Ectodermal cell (in vitro differentiated cells): ENCODE measurements at regions not wholly inside any gene's neighbourhood (a gene's known extent, or its start where the extent isn't known, plus 50 kb on each side); places are given as distances from the start of the nearest gene placed in this dataset.

Experiments used
- H3K27ac ChIP-seq: 2 replicates; pipeline ENCODE4 v1.7.0; 2013; ENCODE audit warnings: mild to moderate bottlenecking, low read depth, low read length; ENCODE audit not compliant: insufficient read depth, poor library complexity, severe bottlenecking
- H3K27me3 ChIP-seq: 2 replicates; pipeline ENCODE4 v1.7.0; 2013; ENCODE audit warnings: mild to moderate bottlenecking, low read length; ENCODE audit not compliant: insufficient read depth, control insufficient read depth, poor library complexity, severe bottlenecking
- H3K36me3 ChIP-seq: one replicate; pipeline ENCODE4 v1.7.0; 2013; ENCODE audit warnings: low read length; ENCODE audit not compliant: control insufficient read depth, insufficient read depth
- H3K4me1 ChIP-seq: one replicate; pipeline ENCODE4 v1.7.0; 2013; ENCODE audit warnings: low read length; ENCODE audit not compliant: control insufficient read depth, insufficient read depth
- H3K4me3 ChIP-seq: 2 replicates; pipeline ENCODE4 v1.7.0; 2013; ENCODE audit warnings: low read depth, low read length, control low read depth; ENCODE audit not compliant: insufficient read depth
- H3K9me3 ChIP-seq: 2 replicates; pipeline ENCODE4 v1.7.0; 2013; ENCODE audit warnings: mild to moderate bottlenecking, low read length, moderate library complexity; ENCODE audit not compliant: control insufficient read depth
- WGBS, 2 experiments: methylation state at CpG; one replicate each; pipeline ENCODE4 v1.1.7; 2013; ENCODE audit warnings: missing lambda C conversion rate in 2 of 2; 5-methylcytosine and 5-hydroxymethylcytosine counted together

DNA sequence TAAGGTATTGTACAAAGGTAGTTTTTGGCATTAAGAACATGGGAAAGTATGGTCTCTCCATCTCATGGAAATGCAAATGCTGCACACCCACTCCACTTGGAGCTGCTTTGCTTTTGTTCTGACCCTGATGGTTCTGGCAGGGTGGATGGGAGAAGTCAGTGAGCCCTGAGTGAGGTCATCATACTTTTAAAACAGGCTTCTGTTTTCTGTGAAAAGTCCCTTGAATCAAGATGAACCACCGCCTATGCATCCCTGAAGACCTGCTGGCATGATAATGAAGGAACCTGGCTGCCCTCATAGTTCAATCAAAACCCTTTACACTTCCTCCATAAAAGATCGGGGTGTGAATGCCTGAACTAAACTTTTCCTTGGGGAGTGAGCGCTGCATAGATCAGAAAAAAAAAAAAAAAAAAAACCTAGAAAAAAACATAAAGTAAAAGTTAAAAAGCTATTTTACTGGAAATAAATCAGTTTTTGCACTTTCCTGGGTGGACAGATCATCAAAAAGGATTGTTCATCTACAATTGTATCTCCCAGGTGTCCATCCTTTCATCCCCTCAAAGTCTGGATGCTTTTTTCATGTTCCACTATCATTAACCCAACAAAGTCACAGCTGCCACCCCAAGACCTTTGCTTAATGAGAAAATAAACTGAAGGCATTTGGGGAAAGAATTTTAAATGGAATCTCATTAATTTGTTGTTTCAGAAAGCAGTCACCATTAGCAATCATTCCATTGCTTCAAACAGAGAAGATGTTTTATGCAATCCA is 728.1 kb upstream of the DDX18 start:
- Histone ChIP-seq H3K4me3 (no peak overlapping the region), H3K4me1 (peaks cover 21% of the 10 kb centered on the region), H3K27ac (peak overlapping the region; percentile 77), H3K36me3 (no peaks in the 10 kb centered on the region), H3K27me3 (no peaks in the 10 kb centered on the region), H3K9me3 (no peaks in the 10 kb centered on the region)
- 50 to 83% methylated on average over 1 to 3 of the region's 3 CpGs for WGBS, 2 experiments

DNA sequence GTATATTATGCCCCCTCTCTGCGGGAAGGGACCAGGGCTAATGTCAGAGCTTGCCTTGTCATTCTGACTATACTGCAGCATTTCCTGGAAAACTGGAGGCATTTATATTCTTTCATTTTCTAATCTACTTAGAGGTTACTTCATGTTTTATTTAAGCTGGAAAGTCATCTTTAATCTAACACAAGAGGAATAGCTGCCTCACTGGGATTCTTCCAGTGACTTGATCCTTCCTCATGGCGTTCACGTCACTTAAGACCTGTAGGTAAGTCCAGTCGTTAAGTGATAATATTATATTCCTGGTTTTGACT is 727.6 kb upstream of the DDX18 start:
- Histone ChIP-seq H3K4me1 (peaks cover 21% of the 10 kb centered on the region), H3K36me3 (no peaks in the 10 kb centered on the region), H3K27ac (peak overlapping the region; percentile 77), H3K27me3 (no peaks in the 10 kb centered on the region), H3K9me3 (no peaks in the 10 kb centered on the region), H3K4me3 (no peak overlapping the region)
- WGBS, 2 experiments = 78 to 90% methylated on average over 3 to 4 of the region's 4 CpGs

DNA sequence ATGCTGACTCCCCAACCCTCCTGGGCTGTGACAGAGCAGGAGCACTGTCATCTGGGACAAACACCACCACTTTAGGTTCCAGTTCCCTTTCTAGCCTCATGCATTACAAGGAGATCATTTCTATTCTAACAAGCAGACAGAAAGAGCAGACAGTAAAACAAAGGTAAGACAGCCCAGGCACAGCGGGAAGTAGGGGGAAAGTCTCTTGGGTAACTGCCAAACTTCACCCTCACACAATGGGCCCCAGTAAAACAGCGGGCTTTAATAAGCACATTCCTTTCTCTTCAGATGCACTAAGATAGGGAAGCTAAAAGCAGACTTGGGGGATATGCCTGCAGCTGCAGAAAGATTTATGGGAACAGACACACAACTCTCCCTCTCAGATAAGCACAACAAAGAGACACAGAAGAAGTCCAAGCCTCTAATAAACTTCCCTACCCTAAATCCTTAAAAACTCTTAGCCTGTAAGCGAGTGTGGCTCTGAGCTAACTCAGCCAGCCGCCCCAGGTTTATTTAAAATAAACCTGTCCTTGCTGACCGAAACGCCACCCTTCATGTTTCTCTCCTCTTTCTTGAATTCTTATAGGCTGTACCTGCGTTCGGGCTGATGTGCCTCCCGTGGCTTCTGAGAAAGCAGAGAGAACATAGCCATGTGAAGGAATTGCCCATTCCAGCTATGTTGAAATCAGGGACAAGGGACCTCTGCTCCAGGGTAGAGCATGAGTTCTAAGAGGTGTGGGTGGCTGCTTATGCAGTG is 726.8 kb upstream of the DDX18 start:
- Histone ChIP-seq H3K4me3 (no peak overlapping the region), H3K36me3 (no peaks in the 10 kb centered on the region), H3K4me1 (peaks cover 21% of the 10 kb centered on the region), H3K27ac (peak overlapping the region; percentile 77), H3K27me3 (no peaks in the 10 kb centered on the region), H3K9me3 (no peaks in the 10 kb centered on the region)
- 12 to 17% methylated on average over 9 of the region's 9 CpGs for WGBS, 2 experiments

DNA sequence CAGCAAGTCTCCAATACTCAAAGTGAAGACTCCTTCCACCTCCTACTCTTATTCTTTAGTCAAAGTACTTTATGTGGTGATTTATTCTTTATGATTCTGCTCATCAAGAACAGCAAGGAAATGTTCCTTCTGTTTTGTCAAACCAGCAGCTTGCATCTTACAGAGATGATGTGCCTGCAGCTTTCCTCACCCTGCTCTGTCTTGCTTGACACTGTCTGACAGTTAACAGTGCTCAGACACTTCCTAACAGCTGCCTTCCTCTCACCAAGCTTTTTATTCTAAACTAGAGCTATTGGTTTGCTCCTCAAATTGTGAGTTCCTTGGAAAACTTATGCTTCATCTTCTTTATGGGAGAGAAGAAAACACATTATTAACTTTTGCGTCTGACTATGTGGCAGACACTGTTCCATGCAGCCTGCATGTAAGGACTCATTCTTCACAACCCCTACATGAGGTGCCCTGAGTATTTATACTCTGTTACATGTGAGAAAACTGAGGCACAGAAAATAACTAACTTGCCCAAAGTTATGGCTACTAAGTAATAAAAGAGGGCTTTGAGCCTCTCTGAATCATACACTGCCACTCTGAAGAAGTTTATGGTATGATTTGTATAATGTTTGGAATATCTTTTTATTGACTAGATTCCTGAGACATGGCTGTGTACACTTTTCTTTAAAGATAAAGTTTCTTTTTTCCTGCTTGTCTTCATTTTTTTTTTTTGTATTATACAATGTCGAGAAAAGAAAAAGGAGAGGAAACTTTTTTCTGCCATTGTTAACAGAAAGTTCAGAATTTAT is 723.3 kb upstream of the DDX18 start:
- H3K4me3 ChIP-seq = no peak overlapping the region
- H3K9me3 ChIP-seq = no peaks in the 10 kb centered on the region
- 91 to 100% methylated on average over 1 of the region's 2 CpGs for WGBS, 2 experiments
- no peaks in the 10 kb centered on the region for H3K36me3 ChIP-seq
- H3K27ac ChIP-seq = no peak overlapping the region
- H3K4me1 ChIP-seq = peaks cover 16% of the 10 kb centered on the region
- H3K27me3 ChIP-seq = no peaks in the 10 kb centered on the region

DNA sequence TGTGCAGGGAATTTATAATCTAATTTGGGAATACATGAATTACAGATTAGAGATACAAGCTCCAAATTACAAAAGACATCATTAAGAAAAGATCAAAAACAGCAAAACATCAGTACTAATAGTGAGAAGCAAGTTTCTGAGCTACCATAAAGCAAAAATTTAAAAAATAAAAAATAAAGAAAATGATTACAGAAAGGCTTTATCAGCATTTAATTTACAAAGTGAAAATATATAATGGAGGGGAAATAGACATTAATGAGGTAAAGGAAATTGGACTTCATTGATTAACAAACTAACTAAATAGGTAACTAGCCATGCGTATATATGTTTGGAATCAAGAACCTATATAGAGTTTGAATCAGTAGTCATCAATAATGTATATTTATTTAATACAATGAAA is 712.9 kb upstream of the DDX18 start:
- Histone ChIP-seq H3K36me3 (no peaks in the 10 kb centered on the region), H3K9me3 (no peaks in the 10 kb centered on the region), H3K4me1 (no peaks in the 10 kb centered on the region), H3K27ac (no peak overlapping the region), H3K27me3 (no peaks in the 10 kb centered on the region), H3K4me3 (no peak overlapping the region)
- no CpG with 5 or more reads among the region's 1 CpG for WGBS, 2 experiments

DNA sequence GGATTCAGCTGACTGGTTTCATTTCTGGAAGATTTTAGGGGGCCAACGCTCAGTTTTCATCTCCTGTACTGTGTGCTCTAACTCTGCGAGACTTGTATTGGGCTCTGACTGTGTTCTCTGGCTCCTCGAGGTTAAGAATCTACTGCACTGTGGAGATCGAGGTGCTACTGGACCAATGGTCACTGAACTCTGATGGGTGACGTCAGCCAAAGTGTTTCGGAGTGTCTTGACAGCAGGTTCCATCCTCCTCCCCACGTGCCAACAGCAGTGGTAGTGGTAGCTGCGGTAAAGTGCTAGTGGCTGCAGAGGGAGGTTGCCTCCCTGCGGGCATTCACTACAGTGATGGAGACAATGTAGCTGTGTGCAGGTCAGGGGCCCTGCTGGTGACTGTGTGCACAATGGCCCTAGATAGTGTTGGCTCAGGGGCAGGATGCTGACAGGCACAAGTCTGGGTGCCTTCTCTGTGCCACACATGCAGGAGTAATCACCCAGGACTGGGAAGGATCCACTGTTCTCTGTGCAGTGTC is 705.7 kb upstream of the DDX18 start:
- no peaks in the 10 kb centered on the region for H3K4me1 ChIP-seq
- WGBS, 2 experiments = 92 to 95% methylated on average over 9 of the region's 9 CpGs
- no peaks in the 10 kb centered on the region for H3K36me3 ChIP-seq
- H3K4me3 ChIP-seq = no peak overlapping the region
- no peaks in the 10 kb centered on the region for H3K27me3 ChIP-seq
- H3K27ac ChIP-seq = no peak overlapping the region
- no peaks in the 10 kb centered on the region for H3K9me3 ChIP-seq

DNA sequence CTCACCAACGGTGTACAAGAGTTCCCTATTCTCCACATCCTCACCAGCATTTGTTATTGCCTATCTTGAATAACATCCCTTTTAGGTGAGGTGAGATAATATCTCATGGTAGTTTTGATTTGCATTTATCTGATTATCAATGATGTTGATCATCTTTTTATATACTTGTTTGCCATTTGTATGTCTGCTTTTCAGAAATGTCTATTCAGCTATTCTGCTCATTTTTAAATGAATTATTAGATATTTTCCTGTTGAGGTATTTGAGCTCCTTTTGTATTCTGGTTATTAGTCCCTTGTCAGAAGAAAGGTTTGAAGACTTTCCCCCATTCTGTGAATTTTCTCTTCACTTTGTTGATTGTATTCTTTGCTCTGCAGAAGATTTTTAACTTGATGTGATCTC is 695.5 kb upstream of the DDX18 start:
- Histone ChIP-seq H3K4me1 (no peaks in the 10 kb centered on the region), H3K27me3 (no peaks in the 10 kb centered on the region), H3K36me3 (no peaks in the 10 kb centered on the region), H3K9me3 (no peaks in the 10 kb centered on the region), H3K4me3 (no peak overlapping the region), H3K27ac (no peak overlapping the region)
- WGBS, 2 experiments = no CpG with 5 or more reads among the region's 1 CpG

DNA sequence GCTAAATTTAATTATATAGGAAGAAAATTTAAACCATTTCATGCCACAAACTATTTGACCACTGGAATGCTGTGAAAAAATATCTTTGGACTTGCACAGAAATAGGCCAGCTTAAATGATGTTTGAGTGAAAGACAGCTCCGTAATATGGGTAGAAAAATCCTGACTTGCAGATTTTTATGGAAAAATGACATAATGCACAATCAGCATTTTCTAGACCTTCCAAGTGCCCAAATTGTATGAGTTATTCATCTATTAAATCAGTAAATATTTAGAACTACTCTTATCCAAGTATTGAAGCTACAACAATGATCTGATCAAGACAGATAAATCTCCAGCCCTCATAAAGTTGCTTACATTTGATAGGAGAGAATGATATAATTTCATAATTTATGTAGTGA is 691.1 kb upstream of the DDX18 start:
- Histone ChIP-seq H3K9me3 (no peaks in the 10 kb centered on the region), H3K27me3 (no peaks in the 10 kb centered on the region), H3K36me3 (no peaks in the 10 kb centered on the region), H3K4me1 (no peaks in the 10 kb centered on the region), H3K4me3 (no peak overlapping the region), H3K27ac (no peak overlapping the region)
- WGBS, 2 experiments = 100% methylated on average over 1 of the region's 1 CpG

DNA sequence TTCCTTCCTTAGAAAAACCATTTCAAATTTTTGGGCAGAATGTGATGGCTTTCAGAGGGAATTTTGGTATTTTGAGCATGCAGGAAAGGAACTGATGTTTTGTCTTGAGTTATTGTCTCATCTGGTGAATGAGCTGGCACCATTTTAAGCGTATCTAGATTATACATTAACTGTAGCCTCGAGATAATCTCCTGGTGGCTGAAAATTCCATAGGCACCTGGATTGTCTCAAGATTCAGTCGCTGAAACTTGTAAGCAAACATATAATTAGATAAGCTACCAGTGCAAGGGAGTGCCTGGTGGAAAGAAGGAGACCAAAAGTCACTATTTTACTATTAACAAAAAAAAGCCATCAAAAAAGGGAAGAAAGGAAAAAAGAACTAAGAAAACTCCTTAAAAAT is 687.8 kb upstream of the DDX18 start:
- H3K27me3 ChIP-seq = no peaks in the 10 kb centered on the region
- no peak overlapping the region for H3K27ac ChIP-seq
- no peaks in the 10 kb centered on the region for H3K36me3 ChIP-seq
- no peaks in the 10 kb centered on the region for H3K9me3 ChIP-seq
- no peaks in the 10 kb centered on the region for H3K4me1 ChIP-seq
- WGBS, 2 experiments = 93 to 100% methylated on average over 2 to 3 of the region's 3 CpGs
- no peak overlapping the region for H3K4me3 ChIP-seq

DNA sequence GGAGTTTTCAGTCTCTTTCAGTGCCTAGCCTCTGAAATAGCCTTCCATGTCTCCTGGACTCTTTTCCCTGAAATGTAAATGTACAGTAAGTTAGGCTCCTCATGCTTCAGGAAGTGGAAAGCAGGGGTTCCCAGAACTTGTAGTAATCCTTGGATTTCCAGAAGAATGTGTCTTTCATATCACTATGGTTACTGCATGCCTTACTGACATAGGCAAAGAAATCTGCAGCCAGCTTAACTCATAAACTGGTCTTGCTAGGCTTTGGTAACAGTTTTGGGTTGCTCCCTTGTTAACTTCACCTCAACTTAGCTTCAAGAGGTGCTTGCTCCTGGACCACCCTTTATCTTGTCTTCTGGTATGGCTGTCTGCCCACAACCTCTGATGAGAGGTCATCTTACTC is 686.8 kb upstream of the DDX18 start:
- Histone ChIP-seq H3K27me3 (no peaks in the 10 kb centered on the region), H3K36me3 (no peaks in the 10 kb centered on the region), H3K4me1 (no peaks in the 10 kb centered on the region), H3K9me3 (no peaks in the 10 kb centered on the region), H3K27ac (no peak overlapping the region), H3K4me3 (no peak overlapping the region)
